Activated T-cell treated with anti-CD3 and anti-CD28 coated beads, Interleukin-2, amount 50 U/mL, for 72 hours (primary cell): ENCODE measurements at regions not wholly inside any gene's neighbourhood (a gene's known extent, or its start where the extent isn't known, plus 50 kb on each side); places are given as distances from the start of the nearest gene placed in this dataset.
A peak's percentile ranks its signal among the peaks of the same experiment; 100 is the strongest.

Experiments used
- ATAC-seq, 2 donors: fragments of 150-1000 bp; cut with Tn5 transposase; replicated peaks in 1 of 2; 2 replicates each; pipeline ENCODE4 v1.10.0; 2021; ENCODE audit warnings: moderate library complexity in 2 of 2, mild to moderate bottlenecking in 1 of 2
- DNase-seq, 2 donors: peaks; one replicate each; pipeline ENCODE4 v3.0.0; 2021 to 2022; ENCODE audit warnings: mixed read lengths in 1 of 2
- H3K27ac Mint-ChIP-seq: one replicate; pipeline ENCODE4 v1.8.0; 2022; ENCODE audit warnings: mild to moderate bottlenecking, moderate library complexity, mixed read lengths
- H3K27me3 Mint-ChIP-seq: one replicate; pipeline ENCODE4 v1.8.0; 2022; ENCODE audit warnings: low read depth, mixed read lengths
- H3K36me3 Mint-ChIP-seq, 2 donors: one replicate each; pipeline ENCODE4 v1.8.0; 2022; ENCODE audit warnings: mixed read lengths in 2 of 2, mild to moderate bottlenecking in 1 of 2; ENCODE audit not compliant: insufficient read depth in 2 of 2
- H3K4me1 Mint-ChIP-seq: one replicate; pipeline ENCODE4 v1.8.0; 2022; ENCODE audit warnings: low read depth, mixed read lengths
- H3K4me3 Mint-ChIP-seq, 2 donors: one replicate each; pipeline ENCODE4 v1.8.0; 2022; ENCODE audit warnings: mild to moderate bottlenecking in 2 of 2, mixed read lengths in 2 of 2, moderate library complexity in 2 of 2
- H3K9me3 Mint-ChIP-seq, 2 donors: one replicate each; pipeline ENCODE4 v1.8.0; 2022; ENCODE audit warnings: mixed read lengths in 2 of 2

DNA sequence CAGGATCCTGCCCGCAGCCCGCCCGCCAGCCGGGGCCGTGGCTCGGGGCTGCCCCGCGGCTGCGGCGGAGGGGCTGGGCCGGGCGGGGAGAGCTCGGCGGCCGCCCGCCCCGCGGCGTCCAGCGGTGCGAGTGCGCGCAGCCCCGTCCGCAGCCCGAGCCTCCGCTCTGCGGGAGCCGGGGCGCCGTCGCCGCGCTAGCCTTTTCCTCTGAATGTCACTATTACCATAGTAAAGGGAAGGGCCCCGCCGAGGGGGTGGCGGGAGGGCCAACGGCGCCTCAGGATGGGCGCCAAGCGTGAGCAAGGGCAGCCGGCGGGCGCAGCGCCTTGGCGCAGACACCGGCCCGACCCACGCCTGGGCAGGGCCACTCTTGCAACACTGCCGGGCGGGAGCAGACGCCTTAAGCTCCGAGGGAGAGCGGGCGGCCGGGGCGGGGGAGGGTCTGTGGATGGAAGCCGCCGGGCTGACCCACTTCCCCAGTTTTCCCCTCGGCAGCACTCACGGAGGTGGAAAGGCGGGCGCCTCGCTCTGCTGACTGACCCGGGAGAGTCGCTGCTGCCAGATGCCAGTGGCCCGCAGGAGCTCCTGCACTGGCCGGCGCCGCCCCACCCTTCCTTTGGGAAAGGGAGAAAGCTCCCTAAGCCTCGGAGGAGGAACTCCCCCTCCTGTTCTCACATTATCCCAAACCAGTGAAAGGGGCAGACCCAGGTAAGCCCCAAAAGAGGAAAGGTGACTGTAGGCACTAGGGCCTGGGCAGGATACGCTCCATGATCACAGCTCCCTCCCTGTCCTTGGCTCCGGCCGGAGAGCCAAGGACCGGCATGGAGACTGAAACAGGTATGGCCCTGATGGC lies 329.4 kb downstream of the HNRNPD start:
- no peaks in the 10 kb centered on the region for H3K36me3 Mint-ChIP-seq
- no peak overlapping the region for H3K27ac Mint-ChIP-seq
- peaks cover 60% of the 10 kb centered on the region for H3K27me3 Mint-ChIP-seq
- ATAC-seq = peak; percentile 54 to 69
- peak overlapping the region; percentile 47 to 56 for H3K4me3 Mint-ChIP-seq
- DNase-seq = peak; percentile 14 to 29
- H3K4me1 Mint-ChIP-seq = peaks cover 7% of the 10 kb centered on the region
- no peaks in the 10 kb centered on the region for H3K9me3 Mint-ChIP-seq

DNA sequence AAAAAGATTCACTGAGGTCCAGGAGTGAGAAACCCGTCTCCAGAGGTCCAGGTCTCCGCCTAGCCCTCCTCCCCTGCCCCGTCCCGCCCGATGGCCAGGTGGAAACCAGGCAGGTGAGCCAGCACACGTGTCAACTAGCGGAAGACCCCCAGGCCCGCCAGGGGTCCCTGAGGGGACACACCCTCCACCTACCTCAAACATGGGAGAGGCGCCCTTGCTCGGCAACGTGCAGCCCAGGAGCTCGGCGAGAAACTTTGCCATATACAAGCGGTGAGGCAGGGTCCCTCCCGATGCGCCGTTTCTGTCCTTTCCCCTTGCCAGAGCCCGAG lies 330.0 kb downstream of the HNRNPD start:
- Mint-ChIP-seq H3K9me3 (no peaks in the 10 kb centered on the region), H3K27me3 (peaks cover 63% of the 10 kb centered on the region), H3K4me1 (peaks cover 7% of the 10 kb centered on the region), H3K27ac (no peak overlapping the region), H3K4me3 (peak overlapping the region; percentile 72 to 73), H3K36me3 (no peaks in the 10 kb centered on the region)
- DNase-seq (no peak), ATAC-seq (no peak)

DNA sequence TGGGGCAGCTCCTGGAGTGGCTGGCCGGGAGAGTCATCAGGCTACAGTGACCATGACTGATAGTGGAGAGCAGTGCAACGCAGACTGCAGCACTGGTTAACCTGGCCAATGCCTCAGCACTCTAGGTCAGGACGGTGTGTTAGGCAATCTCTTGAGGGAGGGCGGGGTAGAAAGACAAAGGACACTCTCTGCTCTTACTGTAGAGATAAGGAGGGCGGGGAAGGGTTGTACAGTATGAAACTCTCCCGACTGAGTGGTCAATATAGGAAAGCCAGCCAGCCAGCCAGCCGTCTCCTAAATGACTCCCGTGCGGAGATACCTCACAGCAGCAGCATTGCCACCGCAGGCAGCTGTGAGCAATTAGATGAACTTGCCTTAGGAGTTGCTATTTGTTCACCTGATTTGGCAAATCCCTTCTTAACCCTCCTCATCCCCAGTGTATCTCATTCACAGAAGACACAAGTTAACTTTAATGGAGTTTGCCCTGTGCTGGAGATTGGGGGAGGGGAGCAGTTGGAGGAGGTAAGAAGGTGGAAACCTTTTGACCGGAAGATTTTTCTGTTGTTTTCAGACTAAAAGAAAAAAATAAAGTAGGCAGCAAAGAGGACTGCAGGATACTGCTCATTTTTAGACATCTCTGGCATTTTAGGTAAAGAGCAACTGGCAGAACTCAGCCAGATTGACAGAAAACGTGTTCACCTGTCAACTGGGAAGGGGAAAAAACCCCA lies 330.5 kb downstream of the HNRNPD start:
- Mint-ChIP-seq H3K36me3 (no peaks in the 10 kb centered on the region), H3K4me3 (peak overlapping the region; percentile 72 to 73), H3K4me1 (peaks cover 7% of the 10 kb centered on the region), H3K9me3 (no peaks in the 10 kb centered on the region), H3K27me3 (peaks cover 68% of the 10 kb centered on the region), H3K27ac (no peak overlapping the region)
- DNase-seq (no peak), ATAC-seq (no peak)

GRCh38 chr4:82042042-82042441 lies 331.7 kb downstream of the HNRNPD start:
- no peak overlapping the region for H3K4me3 Mint-ChIP-seq
- H3K36me3 Mint-ChIP-seq = no peaks in the 10 kb centered on the region
- DNase-seq (no peak), ATAC-seq (peak; percentile 45 to 66)
- no peaks in the 10 kb centered on the region for H3K9me3 Mint-ChIP-seq
- H3K27ac Mint-ChIP-seq = no peak overlapping the region
- peaks cover 67% of the 10 kb centered on the region for H3K27me3 Mint-ChIP-seq
- H3K4me1 Mint-ChIP-seq = peaks cover 7% of the 10 kb centered on the region

DNA sequence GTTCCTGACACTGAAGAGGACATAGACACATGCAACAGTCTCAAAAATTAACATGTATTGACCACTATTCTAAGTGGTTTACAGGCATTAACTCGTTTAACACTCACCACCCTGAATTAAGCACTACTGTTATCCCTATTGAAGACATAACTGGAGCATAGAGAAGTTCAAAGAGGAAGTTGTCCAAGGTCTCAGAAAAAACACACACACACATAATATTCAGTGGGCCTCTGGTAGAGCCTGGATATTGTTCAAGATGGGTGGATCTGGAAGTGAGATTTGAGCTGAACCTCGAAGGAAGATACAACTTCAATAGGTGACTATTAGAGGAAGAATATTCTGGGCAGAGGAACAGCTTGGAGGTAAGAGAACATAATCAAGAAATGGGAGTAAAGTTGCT lies 334.9 kb downstream of the HNRNPD start:
- H3K27me3 Mint-ChIP-seq = peaks cover 50% of the 10 kb centered on the region
- H3K9me3 Mint-ChIP-seq = no peaks in the 10 kb centered on the region
- no peak for DNase-seq
- no peak for ATAC-seq
- no peak overlapping the region for H3K27ac Mint-ChIP-seq
- no peak overlapping the region for H3K4me3 Mint-ChIP-seq
- peaks cover 7% of the 10 kb centered on the region for H3K4me1 Mint-ChIP-seq
- no peaks in the 10 kb centered on the region for H3K36me3 Mint-ChIP-seq

DNA sequence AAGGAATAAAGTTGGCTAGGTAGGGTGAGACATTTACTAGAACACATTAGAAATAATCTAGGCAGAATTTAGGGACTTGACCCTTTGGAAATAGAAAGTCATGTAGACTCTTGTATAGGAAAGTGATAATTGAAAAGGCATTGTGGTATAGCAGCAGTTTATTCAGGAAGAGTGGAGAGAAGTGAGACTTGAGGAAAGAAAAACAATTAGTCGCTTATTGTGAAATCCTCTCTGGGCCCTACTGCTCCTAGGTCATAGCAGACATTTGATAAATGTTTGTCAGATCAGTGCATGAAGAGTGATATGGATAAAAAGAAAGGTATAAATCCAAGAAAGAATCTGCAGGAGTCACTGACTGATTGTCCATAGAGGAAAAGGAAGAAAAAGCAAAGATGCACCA lies 337.6 kb downstream of the HNRNPD start:
- no peaks in the 10 kb centered on the region for H3K9me3 Mint-ChIP-seq
- ATAC-seq (no peak), DNase-seq (no peak)
- H3K36me3 Mint-ChIP-seq = no peaks in the 10 kb centered on the region
- no peak overlapping the region for H3K4me3 Mint-ChIP-seq
- H3K27ac Mint-ChIP-seq = no peak overlapping the region
- no peaks in the 10 kb centered on the region for H3K4me1 Mint-ChIP-seq
- peaks cover 31% of the 10 kb centered on the region for H3K27me3 Mint-ChIP-seq

- Mint-ChIP-seq H3K27ac (no peak overlapping the region), H3K27me3 (peaks cover 22% of the 10 kb centered on the region), H3K9me3 (no peaks in the 10 kb centered on the region), H3K4me3 (no peak overlapping the region), H3K4me1 (no peaks in the 10 kb centered on the region), H3K36me3 (no peaks in the 10 kb centered on the region)
- ATAC-seq (no peak), DNase-seq (no peak)
Observed at GRCh38 chr4:82034878-82035277, 338.9 kb downstream of the HNRNPD start.

DNA sequence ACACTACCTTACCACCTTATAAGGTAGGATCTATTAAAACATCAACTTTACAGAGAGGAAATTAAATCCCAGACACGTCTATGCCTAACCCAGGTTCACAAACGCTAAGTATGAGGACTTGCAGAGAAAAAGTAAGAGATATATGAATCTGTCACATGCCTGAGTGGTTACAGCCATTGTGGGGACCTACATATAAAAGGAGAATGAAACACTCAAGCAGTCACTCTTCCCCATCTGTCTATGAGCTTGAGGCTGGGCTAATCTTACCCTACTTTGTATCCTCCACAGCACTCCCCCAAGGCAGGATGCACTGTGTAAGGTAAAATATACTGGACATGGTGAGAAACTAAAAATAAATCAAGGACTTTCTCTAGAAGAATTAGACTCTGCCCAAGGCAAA lies 339.9 kb downstream of the HNRNPD start:
- H3K27ac Mint-ChIP-seq = no peak overlapping the region
- H3K4me1 Mint-ChIP-seq = no peaks in the 10 kb centered on the region

GRCh38 chr4:82031376-82031927 lies 342.3 kb downstream of the HNRNPD start:
- no peak overlapping the region for H3K4me3 Mint-ChIP-seq
- DNase-seq = no peak
- no peak for ATAC-seq
- no peaks in the 10 kb centered on the region for H3K36me3 Mint-ChIP-seq
- H3K27ac Mint-ChIP-seq = no peak overlapping the region
- H3K9me3 Mint-ChIP-seq = no peaks in the 10 kb centered on the region
- H3K4me1 Mint-ChIP-seq = no peaks in the 10 kb centered on the region
- peaks cover 11% of the 10 kb centered on the region for H3K27me3 Mint-ChIP-seq

More for the DNA sequence above, 339.9 kb downstream of the HNRNPD start:
- Mint-ChIP-seq H3K4me3 (no peak overlapping the region), H3K27me3 (peaks cover 19% of the 10 kb centered on the region), H3K36me3 (no peaks in the 10 kb centered on the region), H3K9me3 (no peaks in the 10 kb centered on the region)
- ATAC-seq = no peak
- DNase-seq = no peak

- Mint-ChIP-seq H3K4me1 (no peaks in the 10 kb centered on the region), H3K27me3 (no peaks in the 10 kb centered on the region), H3K27ac (no peak overlapping the region), H3K9me3 (peaks cover 8 to 10% of the 10 kb centered on the region in 2 donors), H3K36me3 (peaks cover 2 to 5% of the 10 kb centered on the region in 2 donors), H3K4me3 (no peak overlapping the region)
- DNase-seq = no peak
- no peak for ATAC-seq
Observed at GRCh38 chr4:82017680-82018079, 356.1 kb downstream of the HNRNPD start.

GRCh38 chr4:82005158-82005557 lies 368.6 kb downstream of the HNRNPD start:
- peaks cover 33% of the 10 kb centered on the region for H3K27me3 Mint-ChIP-seq
- H3K4me3 Mint-ChIP-seq = no peak overlapping the region
- no peaks in the 10 kb centered on the region for H3K4me1 Mint-ChIP-seq
- ATAC-seq (no peak), DNase-seq (no peak)
- peaks cover 2 to 5% of the 10 kb centered on the region in 2 donors for H3K9me3 Mint-ChIP-seq
- peaks cover 1 to 3% of the 10 kb centered on the region in 2 donors for H3K36me3 Mint-ChIP-seq
- H3K27ac Mint-ChIP-seq = no peak overlapping the region

GRCh38 chr4:81997313-81997712 lies 376.5 kb downstream of the HNRNPD start:
- no peaks in the 10 kb centered on the region for H3K4me1 Mint-ChIP-seq
- no peak for ATAC-seq
- DNase-seq = no peak
- peaks cover 2 to 5% of the 10 kb centered on the region in 2 donors for H3K9me3 Mint-ChIP-seq
- H3K36me3 Mint-ChIP-seq = no peaks in the 10 kb centered on the region
- no peak overlapping the region for H3K27ac Mint-ChIP-seq
- no peak overlapping the region for H3K4me3 Mint-ChIP-seq
- no peaks in the 10 kb centered on the region for H3K27me3 Mint-ChIP-seq

DNA sequence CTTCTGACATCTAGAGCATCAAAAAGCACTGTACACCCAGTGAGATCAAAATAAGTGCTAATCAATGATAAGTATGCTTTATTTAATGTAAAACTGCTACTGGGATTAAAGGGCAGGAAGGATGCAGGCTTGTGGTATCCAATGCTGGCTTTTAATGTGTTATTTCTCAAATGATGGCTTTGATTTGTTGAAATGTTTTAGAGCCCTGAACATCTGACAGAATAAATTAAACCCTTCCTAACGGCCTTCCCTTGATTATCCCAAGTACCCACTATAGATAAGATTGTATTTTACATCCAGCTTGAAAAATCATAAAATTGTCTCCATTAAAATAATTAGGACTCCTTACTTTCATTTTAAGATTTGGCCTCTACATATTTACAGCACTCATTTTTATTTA lies 382.9 kb downstream of the HNRNPD start:
- ATAC-seq (no peak), DNase-seq (no peak)
- Mint-ChIP-seq H3K36me3 (no peaks in the 10 kb centered on the region), H3K9me3 (no peaks in the 10 kb centered on the region), H3K27ac (no peak overlapping the region), H3K27me3 (peaks cover 5% of the 10 kb centered on the region), H3K4me1 (no peaks in the 10 kb centered on the region), H3K4me3 (no peak overlapping the region)
